ENCODE measurements at regions not wholly inside any gene's neighbourhood (a gene's known extent, or its start where the extent isn't known, plus 50 kb on each side); places are given as distances from the start of the nearest gene placed in this dataset.

GRCh38 chr1:73943270-73943669 is 254.7 kb downstream of the LRRIQ3 start:
- Mint-ChIP-seq H3K4me1 (no peaks in the 10 kb centered on the region), H3K27ac (no peak overlapping the region), H3K4me3 (no peak overlapping the region), H3K27me3 (no peaks in the 10 kb centered on the region), H3K9me3 (ENCODE audit: insufficient read depth) (no peaks in the 10 kb centered on the region)
- no CpG with 5 or more reads among the region's 1 CpG for WGBS (ENCODE audit: insufficient coverage)
- H3K9ac ChIP-seq (ENCODE audit: low read length), result no peak overlapping the region
- CTCF ChIA-PET, result no interaction called here
- DNase-seq, result no peak
- TF ChIP-seq EZH2 (IDR thresholded peaks at IDR 0.05; ENCODE audit: borderline replicate concordance, insufficient read depth, low read depth, low read length, poor library complexity, severe bottlenecking) (no peak), CTCF (IDR thresholded peaks at IDR 0.05) (no peak)
- H4K20me1 ChIP-seq (ENCODE audit: control insufficient read depth, insufficient read depth, low read length, poor library complexity, severe bottlenecking), result no peaks in the 10 kb centered on the region
- intact Hi-C loops (cut with micrococcal nuclease), result no loop called here
- no peaks in the 10 kb centered on the region for H3K9me3 ChIP-seq (ENCODE audit: control extremely low read depth in 1 of 3, control insufficient read depth in 2 of 3, insufficient read depth in 1 of 3, low read length in 2 of 3)
- POLR2A ChIA-PET, result no interaction called here
- ATAC-seq (ENCODE audit: low read depth), result no peak
- no peaks in the 10 kb centered on the region for H3K4me1 ChIP-seq (ENCODE audit: control insufficient read depth in 2 of 2, insufficient read depth in 2 of 2, low read length in 2 of 2)
- H3K27ac ChIP-seq (ENCODE audit: low read length in 2 of 2), result no peak overlapping the region
- no peaks in the 10 kb centered on the region for H3K79me2 ChIP-seq (ENCODE audit: control insufficient read depth, insufficient read depth, low read length)
- no peaks in the 10 kb centered on the region for H3K36me3 ChIP-seq (replicated peaks in 1 of 2; ENCODE audit: control extremely low read depth in 1 of 2, control insufficient read depth in 1 of 2, extremely low read depth in 1 of 2, insufficient read depth in 2 of 2, low read length in 1 of 2)
- no peak overlapping the region for H2AFZ ChIP-seq (ENCODE audit: insufficient read depth, low read depth, low read length, poor library complexity, severe bottlenecking)
- no peaks in the 10 kb centered on the region for H3K27me3 ChIP-seq (replicated peaks in 1 of 4; ENCODE audit: control extremely low read depth in 1 of 4, control insufficient read depth in 3 of 4, insufficient read depth in 4 of 4, low read length in 3 of 4)
- no peak overlapping the region for H3K4me3 ChIP-seq (ENCODE audit: control extremely low read depth in 1 of 5, extremely low read depth in 1 of 5, insufficient read depth in 1 of 5, low read depth in 2 of 5, low read length in 4 of 5)
- H3K4me2 ChIP-seq (replicated peaks; ENCODE audit: low read depth, low read length, poor library complexity, severe bottlenecking), result no peak overlapping the region

GRCh38 chr1:73930293-73930692 is 267.7 kb downstream of the LRRIQ3 start:
- Histone ChIP-seq H2AFZ (ENCODE audit: insufficient read depth, low read depth, low read length, poor library complexity, severe bottlenecking) (no peak overlapping the region), H3K9ac (ENCODE audit: low read length) (no peak overlapping the region), H3K4me2 (replicated peaks; ENCODE audit: low read depth, low read length, poor library complexity, severe bottlenecking) (no peak overlapping the region), H3K79me2 (ENCODE audit: control insufficient read depth, insufficient read depth, low read length) (no peaks in the 10 kb centered on the region), H3K4me3 (ENCODE audit: control extremely low read depth in 1 of 5, extremely low read depth in 1 of 5, insufficient read depth in 1 of 5, low read depth in 2 of 5, low read length in 4 of 5) (no peak overlapping the region), H3K9me3 (ENCODE audit: control extremely low read depth in 1 of 3, control insufficient read depth in 2 of 3, insufficient read depth in 1 of 3, low read length in 2 of 3) (peaks cover 0 to 2% (median 0%) of the 10 kb centered on the region in 3 donors), H3K36me3 (replicated peaks in 1 of 2; ENCODE audit: control extremely low read depth in 1 of 2, control insufficient read depth in 1 of 2, extremely low read depth in 1 of 2, insufficient read depth in 2 of 2, low read length in 1 of 2) (no peaks in the 10 kb centered on the region), H4K20me1 (ENCODE audit: control insufficient read depth, insufficient read depth, low read length, poor library complexity, severe bottlenecking) (no peaks in the 10 kb centered on the region), H3K4me1 (ENCODE audit: control insufficient read depth in 2 of 2, insufficient read depth in 2 of 2, low read length in 2 of 2) (no peaks in the 10 kb centered on the region), H3K27ac (ENCODE audit: low read length in 2 of 2) (no peak overlapping the region), H3K27me3 (replicated peaks in 1 of 4; ENCODE audit: control extremely low read depth in 1 of 4, control insufficient read depth in 3 of 4, insufficient read depth in 4 of 4, low read length in 3 of 4) (no peaks in the 10 kb centered on the region)
- POLR2A ChIA-PET, result no interaction called here
- Mint-ChIP-seq H3K4me3 (no peak overlapping the region), H3K27me3 (no peaks in the 10 kb centered on the region), H3K9me3 (ENCODE audit: insufficient read depth) (no peaks in the 10 kb centered on the region), H3K27ac (no peak overlapping the region), H3K4me1 (no peaks in the 10 kb centered on the region)
- no CpG with 5 or more reads among the region's 1 CpG for WGBS (ENCODE audit: insufficient coverage)
- intact Hi-C loops (cut with micrococcal nuclease), result no loop called here
- TF ChIP-seq CTCF (IDR thresholded peaks at IDR 0.05), result no peak
- no peak for TF ChIP-seq EZH2 (IDR thresholded peaks at IDR 0.05; ENCODE audit: borderline replicate concordance, insufficient read depth, low read depth, low read length, poor library complexity, severe bottlenecking)
- DNase-seq (no peak), ATAC-seq (ENCODE audit: low read depth) (no peak)
- CTCF ChIA-PET, result no interaction called here

Measured in B cell (primary cell).